HCT116 (cell line): ENCODE measurements at regions not wholly inside any gene's neighbourhood (a gene's known extent, or its start where the extent isn't known, plus 50 kb on each side); places are given as distances from the start of the nearest gene placed in this dataset.
"Not testable (repeated sequence)": the region's sequence is repeated elsewhere in the genome, so short reads cannot be mapped to it uniquely, and the experiment has no call there.

Source experiments
- ATAC-seq: fragments of 200-7000 bp; cut with Tn5 transposase; 2 replicates; pipeline ENCODE4 v1.9.1; 2020; ENCODE audit warnings: mild to moderate bottlenecking, moderate library complexity
- BruUV-seq: library from RNA; stranded (reverse); fragments of 400-500 nt; replicated peaks from 2 replicates; lab custom pipeline; 2021; lab: Mats Ljungman, UMichigan
- CTCF ChIA-PET: fragments of 300-600 bp; sonication (Branson Sonifier 250); formaldehyde crosslinking; loops from one replicate; lab custom pipeline; 2021; ENCODE audit warnings: antibody characterized with exemption; lab: Charles Lee
- POLR2A ChIA-PET: fragments of 300-600, 350-600 bp; sonication (Branson Sonifier 250); formaldehyde crosslinking; loops from one replicate; lab custom pipeline; 2021; ENCODE audit warnings: antibody characterized with exemption; lab: Charles Lee
- RAD21 ChIA-PET, 2 experiments: fragments of 300-600 bp; sonication (Branson Sonifier 250); formaldehyde crosslinking; loops; one replicate each; lab custom pipeline; 2023; ENCODE audit warnings: low total read pairs in 2 of 2; ENCODE audit not compliant: uncharacterized antibody in 2 of 2, unreplicated experiment in 2 of 2, low non-redundant PET in 1 of 2; lab: Charles Lee
- DNase-seq: peaks from one replicate; pipeline ENCODE4 v3.0.0-alpha.2; 2010; ENCODE audit warnings: low read depth, low spot score
- H2AFZ ChIP-seq: fragments of 200-600 bp; shearing (Covaris generic), sonication (generic); 2 replicates; pipeline ENCODE4 v1.6.1; 2017; ENCODE audit warnings: low read depth, mixed run types, mixed read lengths, antibody characterized with exemption, low read length; ENCODE audit not compliant: poor library complexity, severe bottlenecking
- H3K27ac ChIP-seq: 2 replicates; pipeline ENCODE4 v1.5.1; 2012; ENCODE audit warnings: low read depth, low read length
- H3K27me3 ChIP-seq: fragments of 200-600 bp; sonication (generic); 2 replicates; pipeline ENCODE4 v1.6.1; 2016; ENCODE audit warnings: mixed run types, low read length, mixed read lengths; ENCODE audit not compliant: insufficient read depth
- H3K36me3 ChIP-seq, 2 experiments: fragments of 200-500 bp in 1 of 2; fragments of 200-600 bp in 1 of 2; sonication (Bioruptor generic) in 1 of 2; sonication (generic) in 1 of 2; 2 replicates each; pipeline versions ENCODE4 v1.5.1 to v1.6.1; 2014 to 2016; ENCODE audit warnings: low read length in 2 of 2, inconsistent platforms in 1 of 2, mixed read lengths in 1 of 2, mixed run types in 1 of 2; ENCODE audit not compliant: insufficient read depth in 2 of 2, control insufficient read depth in 1 of 2
- H3K4me1 ChIP-seq, 2 experiments: fragments of 200-600 bp in 1 of 2; sonication (generic) in 1 of 2; 2 replicates each; pipeline versions ENCODE4 v1.5.1 to v1.6.1; 2012 to 2017; ENCODE audit warnings: low read length in 2 of 2, inconsistent platforms in 1 of 2, mild to moderate bottlenecking in 1 of 2, mixed read lengths in 1 of 2, mixed run types in 1 of 2, moderate library complexity in 1 of 2; ENCODE audit not compliant: insufficient read depth in 2 of 2, control insufficient read depth in 1 of 2
- H3K4me2 ChIP-seq: fragments of 200-600 bp; sonication (generic); 2 replicates; pipeline ENCODE4 v1.6.1; 2017; ENCODE audit warnings: mixed run types, low read length, mixed read lengths
- H3K4me3 ChIP-seq, 2 experiments: fragments of 200-600 bp in 1 of 2; sonication (generic) in 1 of 2; replicated peaks in 1 of 2; 2 replicates each; pipeline ENCODE4 v1.5.1; 2011 to 2016; ENCODE audit warnings: low read length in 2 of 2, control low read depth in 1 of 2, low read depth in 1 of 2, mild to moderate bottlenecking in 1 of 2, mixed read lengths in 1 of 2, mixed run types in 1 of 2
- H3K79me2 ChIP-seq: fragments of 200-600 bp; sonication (generic); 2 replicates; pipeline ENCODE4 v1.6.1; 2017; ENCODE audit warnings: mild to moderate bottlenecking, mixed run types, low read length, moderate library complexity, mixed read lengths; ENCODE audit not compliant: insufficient read depth
- H3K9ac ChIP-seq: fragments of 200-600 bp; sonication (generic); 2 replicates; pipeline ENCODE4 v1.6.1; 2016; ENCODE audit warnings: low read length, mixed read lengths
- H3K9me2 ChIP-seq: fragments of 200-600 bp; sonication (generic), shearing (Covaris generic); 2 replicates; pipeline ENCODE4 v1.6.1; 2017; ENCODE audit warnings: mixed run types, mild to moderate bottlenecking, moderate library complexity; ENCODE audit not compliant: insufficient read depth
- H3K9me3 ChIP-seq, 2 experiments: fragments of 200-500 bp in 1 of 2; fragments of 200-600 bp in 1 of 2; sonication (Bioruptor generic) in 1 of 2; sonication (generic) in 1 of 2; 2 replicates each; pipeline ENCODE4 v1.6.1; 2014 to 2017; ENCODE audit warnings: low read length in 2 of 2, mixed read lengths in 2 of 2, inconsistent platforms in 1 of 2, low read depth in 1 of 2, mild to moderate bottlenecking in 1 of 2, mixed run types in 1 of 2, moderate library complexity in 1 of 2; ENCODE audit not compliant: control insufficient read depth in 1 of 2, insufficient read depth in 1 of 2
- H4K20me1 ChIP-seq: fragments of 200-600 bp; sonication (generic), shearing (Covaris generic); 2 replicates; pipeline ENCODE4 v1.6.1; 2017; ENCODE audit warnings: mixed run types, mild to moderate bottlenecking, moderate library complexity; ENCODE audit not compliant: insufficient read depth
- intact Hi-C: fragments of 100-400 bp; cut with micrococcal nuclease; formaldehyde crosslinking; loops from 2 replicates; pipeline ENCODE4 v1.10.0; 2022

GRCh38 chr5:42981015-42981414, 59.1 kb downstream of the ANXA2R start:
- H3K4me3 ChIP-seq, DNase-seq, H4K20me1 ChIP-seq, H3K9me2 ChIP-seq, H3K27me3 ChIP-seq, intact Hi-C loops, CTCF ChIA-PET, H3K36me3 ChIP-seq, ATAC-seq, H3K27ac ChIP-seq, H3K9ac ChIP-seq, RAD21 ChIA-PET, H2AFZ ChIP-seq, BruUV-seq, H3K9me3 ChIP-seq, H3K79me2 ChIP-seq, POLR2A ChIA-PET, H3K4me2 ChIP-seq: not testable (repeated sequence)
- peaks cover 0 to 12% of the 10 kb centered on the region in 2 experiments; a peak in 2 of 4 replicates for H3K4me1 ChIP-seq

- POLR2A ChIA-PET, DNase-seq, ATAC-seq, H3K36me3 ChIP-seq, H3K9me2 ChIP-seq, RAD21 ChIA-PET, H3K27ac ChIP-seq, H3K9ac ChIP-seq, H4K20me1 ChIP-seq, intact Hi-C loops, H3K4me3 ChIP-seq, BruUV-seq, H3K4me2 ChIP-seq, H3K9me3 ChIP-seq, H3K27me3 ChIP-seq, H2AFZ ChIP-seq, CTCF ChIA-PET, H3K79me2 ChIP-seq, H3K4me1 ChIP-seq: not testable (repeated sequence)
Observed at GRCh38 chr5:42980391-42980790, 59.7 kb downstream of the ANXA2R start.

- ATAC-seq, CTCF ChIA-PET, H3K36me3 ChIP-seq, BruUV-seq, intact Hi-C loops, RAD21 ChIA-PET, H3K27ac ChIP-seq, H3K9ac ChIP-seq, H3K27me3 ChIP-seq, H4K20me1 ChIP-seq, H3K79me2 ChIP-seq, H3K4me1 ChIP-seq, H3K9me2 ChIP-seq, H3K4me3 ChIP-seq, POLR2A ChIA-PET, H3K9me3 ChIP-seq, DNase-seq, H2AFZ ChIP-seq, H3K4me2 ChIP-seq: not testable (repeated sequence)
Observed at GRCh38 chr5:42979242-42979641, 60.9 kb downstream of the ANXA2R start.
